GM18507 (cell line): ENCODE measurements at regions not wholly inside any gene's neighbourhood (a gene's known extent, or its start where the extent isn't known, plus 50 kb on each side); places are given as distances from the start of the nearest gene placed in this dataset.

Experiments
- DNase-seq: peaks from one replicate; pipeline ENCODE4 v3.0.0; 2011; ENCODE audit warnings: low read depth; ENCODE audit not compliant: insufficient read length; ENCODE audit errors: extremely low spot score
- FAIRE-seq: peaks from 2 replicates; lab custom pipeline; 2011; peaks lifted over from hg19 to GRCh38; lab: Jason Lieb, UNC

- no peak for DNase-seq
- FAIRE-seq = no peak
These were observed 1167.5 kb upstream of the ACVR2A start for GRCh38 chr2:146677280-146677679.

GRCh38 chr2:146669735-146670134, 1175.1 kb upstream of the ACVR2A start:
- FAIRE-seq (no peak), DNase-seq (no peak)

GRCh38 chr2:146666340-146666739, 1178.5 kb upstream of the ACVR2A start:
- no peak for FAIRE-seq
- DNase-seq = no peak

- DNase-seq = no peak
- FAIRE-seq = no peak
These were observed 1179.0 kb upstream of the ACVR2A start for GRCh38 chr2:146665800-146666199.

GRCh38 chr2:146661473-146662096, 1183.2 kb upstream of the ACVR2A start:
- DNase-seq (no peak), FAIRE-seq (no peak)

GRCh38 chr2:146659976-146660375, 1184.9 kb upstream of the ACVR2A start:
- FAIRE-seq = no peak
- DNase-seq = no peak

GRCh38 chr2:146652311-146652710, 1192.5 kb upstream of the ACVR2A start:
- no peak for DNase-seq
- no peak for FAIRE-seq

GRCh38 chr2:146651361-146651760, 1193.5 kb upstream of the ACVR2A start:
- DNase-seq (no peak), FAIRE-seq (no peak)

- FAIRE-seq = no peak
- no peak for DNase-seq
These were observed 1202.8 kb upstream of the ACVR2A start for GRCh38 chr2:146642066-146642465.

GRCh38 chr2:146634230-146635097, 1210.4 kb upstream of the ACVR2A start:
- FAIRE-seq = no peak
- no peak for DNase-seq

GRCh38 chr2:146633159-146633558, 1211.7 kb upstream of the ACVR2A start:
- DNase-seq (no peak), FAIRE-seq (no peak)

GRCh38 chr2:146632707-146633106, 1212.1 kb upstream of the ACVR2A start:
- DNase-seq = no peak
- no peak for FAIRE-seq

- FAIRE-seq (no peak), DNase-seq (no peak)
These were observed 1220.2 kb upstream of the ACVR2A start for GRCh38 chr2:146624430-146625160.

GRCh38 chr2:146623771-146624170, 1221.1 kb upstream of the ACVR2A start:
- DNase-seq = no peak

GRCh38 chr2:146621656-146622055, 1223.2 kb upstream of the ACVR2A start:
- FAIRE-seq = no peak
- no peak for DNase-seq

More at GRCh38 chr2:146623771-146624170, 1221.1 kb upstream of the ACVR2A start:
- no peak for FAIRE-seq

- DNase-seq = no peak
- FAIRE-seq = no peak
These were observed 1229.1 kb upstream of the ACVR2A start for GRCh38 chr2:146615778-146616177.

- FAIRE-seq (no peak), DNase-seq (no peak)
These were observed 1236.3 kb upstream of the ACVR2A start for GRCh38 chr2:146608490-146608889.

GRCh38 chr2:146604521-146604920, 1240.3 kb upstream of the ACVR2A start:
- FAIRE-seq = no peak
- DNase-seq = no peak

- DNase-seq = no peak
- no peak for FAIRE-seq
These were observed 1242.0 kb upstream of the ACVR2A start for GRCh38 chr2:146602856-146603255.

GRCh38 chr2:146602383-146602782, 1242.4 kb upstream of the ACVR2A start:
- DNase-seq (no peak), FAIRE-seq (no peak)
